DMS53 (cell line): ENCODE measurements at regions not wholly inside any gene's neighbourhood (a gene's known extent, or its start where the extent isn't known, plus 50 kb on each side); places are given as distances from the start of the nearest gene placed in this dataset.
"Not testable (repeated sequence)": the region's sequence is repeated elsewhere in the genome, so short reads cannot be mapped to it uniquely, and the experiment has no call there.

Experiments
- DNase-seq: peaks from one replicate; lab custom pipeline; 2025; lab: John Stamatoyannopoulos, UW

DNA sequence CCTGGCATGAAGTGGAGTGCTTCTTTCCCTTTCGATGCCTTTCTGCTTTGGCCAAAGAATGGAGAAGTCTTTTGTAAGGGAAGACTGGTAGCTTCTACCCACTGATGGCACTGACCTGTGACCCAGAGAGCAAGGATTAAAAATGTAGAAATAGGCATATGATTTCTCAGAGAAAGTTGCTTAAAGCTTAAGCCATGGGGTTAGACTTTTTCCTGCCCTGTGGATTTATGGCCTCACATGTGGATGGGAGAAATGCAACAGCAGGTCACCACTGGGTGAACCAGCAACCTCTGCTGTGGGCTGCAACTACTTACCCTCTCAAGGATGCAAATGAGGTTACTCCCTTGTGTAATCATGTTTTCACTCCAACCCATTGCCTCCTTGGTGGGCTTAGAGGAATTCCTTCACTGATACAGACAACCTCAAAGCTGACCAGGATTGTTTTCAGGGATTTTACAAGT, 86.7 kb upstream of the CDC42EP3 start:
- not testable (repeated sequence) for DNase-seq

DNA sequence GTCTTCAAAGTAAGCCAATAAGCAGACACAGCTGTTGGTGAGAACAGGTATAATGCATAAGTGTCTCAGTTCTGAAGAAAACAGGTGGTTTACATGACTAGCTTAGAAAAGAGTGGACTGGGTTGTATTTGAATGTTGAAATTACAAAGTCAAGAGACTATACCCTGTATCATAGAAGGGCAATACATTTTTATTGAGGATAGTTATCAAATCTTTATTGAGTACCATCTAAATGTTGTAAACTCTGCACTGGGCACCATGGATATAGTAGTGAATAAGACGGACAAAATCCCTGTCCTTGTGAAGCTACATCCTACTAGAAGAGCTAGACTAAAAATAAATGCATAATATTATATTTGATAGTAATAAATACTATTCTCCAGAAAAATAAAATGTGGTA, 88.5 kb upstream of the CDC42EP3 start:
- DNase-seq, result not testable (repeated sequence)

DNA sequence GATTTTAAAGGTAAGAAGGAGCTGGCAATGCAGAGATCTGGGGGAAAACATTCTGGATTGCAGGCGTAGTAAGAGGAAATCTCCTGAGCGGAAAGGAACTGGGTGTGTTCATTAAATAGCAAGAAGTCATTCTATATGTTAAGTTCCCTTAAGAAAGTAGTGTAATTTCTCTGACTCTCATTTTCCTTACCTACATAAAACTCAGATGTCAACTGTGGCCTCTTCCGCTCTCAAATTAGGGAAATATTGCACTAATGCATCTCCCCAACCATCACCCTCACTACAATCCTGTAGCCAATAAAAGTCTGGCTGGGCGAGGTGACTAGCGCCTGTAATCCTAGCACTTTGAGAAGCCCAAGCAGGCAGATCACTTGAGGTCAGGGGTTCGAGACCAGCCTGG, 89.0 kb upstream of the CDC42EP3 start:
- no peak for DNase-seq

DNA sequence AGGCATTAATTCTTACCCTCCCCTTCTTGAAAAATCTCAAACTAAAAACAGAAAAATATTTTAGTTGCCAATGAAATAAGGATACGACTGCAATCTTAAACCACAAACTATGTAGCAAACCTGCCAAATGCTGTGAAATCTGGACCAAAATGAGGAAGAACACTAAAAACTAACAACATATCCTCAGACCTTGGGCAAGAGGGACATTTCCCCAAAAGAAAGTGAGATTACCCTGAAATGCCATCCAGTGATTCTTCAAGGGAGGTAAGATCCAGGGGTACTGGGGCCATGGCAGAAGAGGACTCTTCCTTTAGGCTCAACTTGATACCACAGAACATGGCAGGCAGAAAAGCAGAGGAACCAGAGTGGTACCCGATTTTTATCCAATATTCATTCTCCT, 90.8 kb upstream of the CDC42EP3 start:
- DNase-seq, result not testable (repeated sequence)

DNA sequence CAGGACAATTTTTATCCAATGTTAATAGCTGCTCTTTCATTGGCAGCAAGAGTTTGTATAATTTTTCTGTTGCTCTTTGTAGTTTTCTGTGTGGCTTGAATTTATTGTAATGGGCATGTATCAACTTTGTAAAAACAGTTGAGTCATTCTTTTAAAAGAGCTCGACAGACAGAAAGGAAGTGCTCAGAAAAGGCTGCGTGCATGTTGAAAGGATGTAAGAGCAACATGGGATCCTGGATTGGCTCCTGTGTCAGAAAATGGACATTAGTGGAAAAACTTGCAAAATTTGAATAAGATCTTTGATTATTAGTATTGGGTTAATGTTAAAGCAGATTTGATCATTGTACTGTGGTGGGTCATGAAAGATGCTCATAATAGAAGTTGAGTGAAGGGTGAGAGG, 93.3 kb upstream of the CDC42EP3 start:
- DNase-seq, result no peak

DNA sequence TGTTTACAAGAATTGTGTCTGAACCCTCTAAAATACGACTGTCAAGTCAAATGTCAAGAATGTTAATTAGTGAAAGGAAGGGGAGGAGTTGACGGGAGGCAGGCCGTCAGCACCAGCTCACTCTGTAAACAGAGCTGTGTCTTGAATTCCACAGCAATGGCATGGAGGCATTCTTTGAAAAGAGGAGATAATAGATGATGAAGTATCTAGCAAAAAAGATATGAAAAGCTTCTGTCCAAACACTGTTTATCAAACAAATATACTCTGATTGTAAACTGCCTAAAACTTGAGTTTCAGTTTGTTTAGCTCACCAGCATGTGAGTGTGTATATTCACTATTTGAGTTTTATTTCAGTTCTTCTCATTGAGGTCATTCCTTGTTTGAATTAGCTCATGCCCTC, 94.7 kb upstream of the CDC42EP3 start:
- DNase-seq, result peak; percentile 27

DNA sequence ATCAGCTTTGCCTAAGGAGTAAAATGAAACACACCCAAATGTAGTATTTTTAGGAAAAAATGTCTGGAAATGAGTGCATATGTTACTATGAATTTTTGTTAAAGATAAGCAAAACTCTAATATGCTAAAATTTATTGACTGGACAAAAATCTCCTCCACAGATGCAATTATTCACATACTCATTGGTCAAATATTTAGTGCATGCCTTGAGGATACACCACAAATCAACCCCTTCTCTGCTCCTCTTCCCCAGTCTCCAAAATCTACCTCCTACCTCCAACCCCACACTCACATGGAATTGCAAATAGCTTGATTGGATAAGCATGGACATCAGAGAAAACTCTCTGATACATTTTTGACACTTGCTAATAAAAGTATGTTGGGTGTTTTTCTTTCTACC, 95.6 kb upstream of the CDC42EP3 start:
- DNase-seq, result no peak

DNA sequence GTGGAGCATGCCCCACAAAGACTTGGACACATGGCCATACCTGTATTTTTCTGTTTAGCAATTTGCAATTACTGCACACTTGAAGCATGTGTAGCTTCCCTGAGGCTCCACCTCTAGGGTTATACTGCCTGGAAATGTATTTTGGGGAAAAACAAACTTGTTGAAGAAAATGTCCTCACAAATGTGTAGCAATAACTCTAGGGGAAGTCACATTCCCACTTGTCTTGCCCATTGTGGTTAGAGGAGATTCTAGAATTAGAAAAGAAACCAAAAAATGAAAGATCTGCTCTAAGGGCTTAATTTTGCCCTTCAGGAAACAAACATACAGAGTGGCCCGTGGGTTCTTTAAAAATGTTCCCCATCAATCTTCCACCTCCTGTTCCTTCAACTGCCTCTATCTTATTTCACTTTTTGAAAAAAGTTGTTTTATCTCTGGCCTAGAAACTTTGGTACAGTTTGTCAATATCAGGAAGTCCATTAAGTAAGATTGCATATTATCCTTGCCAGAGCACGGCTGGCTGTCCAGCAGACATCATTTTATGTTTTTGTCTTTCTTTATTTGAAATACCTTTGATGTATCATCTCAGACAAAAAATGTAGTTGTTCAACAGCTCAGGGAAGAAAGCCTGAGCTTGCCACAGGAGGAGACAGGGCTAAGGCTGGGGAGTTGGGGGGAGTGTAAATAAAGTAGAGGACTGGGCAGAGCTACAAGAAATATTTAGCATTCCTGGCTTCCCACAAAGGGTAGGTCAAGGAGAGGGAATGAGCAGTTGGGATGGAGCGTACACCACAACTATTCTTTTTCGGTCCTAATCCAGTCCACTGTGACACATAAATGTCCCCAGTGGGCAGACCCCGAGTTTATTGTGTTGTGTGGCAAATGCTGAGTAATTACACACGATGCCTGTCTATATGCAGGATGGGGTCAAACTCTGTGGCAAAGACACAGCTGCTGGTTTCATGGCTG, 96.8 kb upstream of the CDC42EP3 start:
- DNase-seq, result peak; percentile 36

DNA sequence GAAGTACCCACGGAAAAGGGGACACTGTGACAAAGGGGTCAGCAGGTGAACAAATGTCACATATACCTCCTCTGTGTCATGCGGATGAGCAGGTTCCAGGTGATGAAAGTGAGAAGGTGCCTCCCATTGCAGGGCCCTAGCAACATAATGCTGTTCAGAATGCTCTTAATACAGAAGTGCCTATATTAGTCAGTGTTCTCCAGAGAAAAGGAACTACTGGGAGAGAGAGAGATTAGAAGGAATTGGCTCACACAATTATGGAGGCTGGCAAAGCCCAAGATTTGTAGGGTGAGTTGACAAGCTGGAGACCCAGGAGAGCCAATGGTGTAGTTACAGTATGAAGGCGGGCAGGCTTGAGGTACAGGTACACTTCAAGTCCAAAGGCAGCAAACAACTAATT, 98.1 kb upstream of the CDC42EP3 start:
- DNase-seq, result peak; percentile 92

DNA sequence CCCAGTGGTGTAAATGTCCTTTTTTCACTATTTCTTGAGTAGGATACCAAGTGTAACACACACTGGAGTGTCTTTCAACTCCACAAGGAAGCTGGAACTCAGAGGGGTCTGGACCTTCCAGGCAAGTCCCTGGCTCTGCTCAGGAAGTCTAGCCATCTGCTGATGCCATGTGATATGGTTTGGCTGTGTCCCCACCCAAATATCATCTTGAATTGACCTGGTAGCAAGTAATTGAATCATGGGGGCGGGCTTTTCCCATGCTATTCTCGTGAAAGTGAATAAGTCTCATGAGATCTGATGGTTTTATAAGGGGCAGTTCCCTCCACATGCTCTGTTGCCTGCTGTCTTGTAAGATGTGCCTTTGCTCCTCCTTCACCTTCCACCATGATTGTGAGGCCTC, 99.4 kb upstream of the CDC42EP3 start:
- DNase-seq, result no peak

DNA sequence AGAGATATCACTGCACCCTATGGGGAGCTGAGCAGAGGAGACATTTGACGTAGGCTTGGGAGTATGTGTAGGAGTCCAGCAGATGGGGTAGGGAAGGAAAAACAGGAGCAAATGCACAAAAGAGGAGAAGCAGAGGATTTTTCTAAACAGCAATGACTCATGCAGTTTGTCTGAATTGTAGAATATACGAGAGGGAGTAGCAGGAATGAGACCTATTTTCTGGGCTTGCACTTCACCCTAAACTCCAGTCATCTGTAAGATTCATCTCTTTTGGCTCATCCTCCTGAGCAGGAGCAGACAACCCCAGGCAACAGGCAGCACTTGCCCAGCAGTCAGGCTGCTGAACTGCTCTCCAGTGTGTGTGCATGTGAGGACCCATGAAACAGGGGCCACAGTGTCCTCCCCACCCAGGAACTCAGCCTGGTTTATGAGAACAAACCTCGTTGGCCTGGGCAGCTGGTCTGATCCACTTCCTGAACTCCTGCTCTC, 100.2 kb upstream of the CDC42EP3 start:
- DNase-seq, result peak; percentile 12

DNA sequence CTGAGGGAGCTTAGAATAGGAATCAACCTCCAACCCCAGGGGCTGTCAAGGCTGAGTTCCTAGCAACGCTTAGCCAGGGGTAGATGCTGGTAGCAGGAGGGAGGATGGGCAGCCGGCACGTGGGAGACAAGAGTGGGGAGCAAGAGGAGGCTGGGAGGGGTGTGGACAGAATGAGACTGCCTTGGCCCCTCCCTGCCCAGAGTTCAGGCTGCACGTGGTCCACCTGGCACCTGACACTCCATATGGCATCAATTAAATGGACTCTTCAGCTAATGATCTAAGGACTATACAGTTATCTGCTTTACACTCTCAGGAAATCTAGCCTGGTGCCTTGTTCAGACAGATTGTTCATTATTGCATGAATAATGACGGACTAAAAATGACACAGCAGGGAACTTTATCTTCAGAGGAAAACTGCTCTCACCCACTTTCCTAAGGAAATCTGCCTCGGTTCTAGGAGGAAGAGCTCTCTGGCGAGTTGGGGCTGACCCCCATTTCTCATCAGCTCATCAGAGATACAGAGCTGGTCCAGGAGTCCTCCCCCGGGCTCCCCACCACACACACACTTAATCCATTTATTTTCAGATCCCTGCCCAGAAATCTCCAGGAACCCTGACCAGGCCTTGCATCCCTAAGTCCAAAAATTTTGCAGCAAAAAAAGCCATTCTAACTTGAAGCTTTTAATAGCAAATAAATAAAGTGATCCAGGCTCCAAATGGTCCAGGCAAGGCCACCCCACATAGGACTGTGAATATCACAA, 102.1 kb upstream of the CDC42EP3 start:
- peak; percentile 8 for DNase-seq

DNA sequence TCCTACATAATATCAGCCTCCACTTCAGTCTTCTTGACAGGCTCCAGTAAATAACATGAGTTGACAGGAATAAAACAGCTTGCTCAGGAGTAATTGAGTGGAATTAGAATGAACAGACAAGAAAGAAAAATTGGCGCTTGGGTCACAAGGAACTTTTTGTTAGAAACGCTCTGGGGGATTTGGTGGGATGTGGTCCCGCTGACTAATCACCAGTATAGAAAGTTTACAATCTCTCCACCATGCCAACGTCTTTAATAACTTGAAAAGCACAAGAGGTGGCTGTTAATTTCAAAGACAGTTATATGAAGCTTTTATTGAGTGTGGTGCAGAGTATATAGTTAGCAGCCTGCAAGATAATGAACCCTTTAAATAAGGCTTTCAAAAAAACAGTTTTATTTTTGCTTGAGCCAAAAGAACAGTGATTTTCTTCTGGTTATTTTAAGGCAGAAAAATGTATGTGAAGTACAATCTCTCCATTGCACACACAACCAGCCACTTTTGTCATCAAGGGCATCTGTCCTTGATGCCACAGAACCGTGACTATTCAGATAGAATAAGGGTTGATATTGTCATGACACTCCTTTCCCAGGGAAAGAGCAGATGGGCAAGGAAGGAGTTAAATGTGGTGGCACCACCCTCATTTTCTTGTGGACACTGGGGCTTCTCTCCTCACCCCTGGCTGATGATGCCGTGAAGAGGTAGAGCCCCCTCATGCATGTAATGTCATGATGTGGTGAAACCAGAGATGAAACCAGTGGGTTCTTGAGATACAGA, 102.9 kb upstream of the CDC42EP3 start:
- DNase-seq, result peak; percentile 57

DNA sequence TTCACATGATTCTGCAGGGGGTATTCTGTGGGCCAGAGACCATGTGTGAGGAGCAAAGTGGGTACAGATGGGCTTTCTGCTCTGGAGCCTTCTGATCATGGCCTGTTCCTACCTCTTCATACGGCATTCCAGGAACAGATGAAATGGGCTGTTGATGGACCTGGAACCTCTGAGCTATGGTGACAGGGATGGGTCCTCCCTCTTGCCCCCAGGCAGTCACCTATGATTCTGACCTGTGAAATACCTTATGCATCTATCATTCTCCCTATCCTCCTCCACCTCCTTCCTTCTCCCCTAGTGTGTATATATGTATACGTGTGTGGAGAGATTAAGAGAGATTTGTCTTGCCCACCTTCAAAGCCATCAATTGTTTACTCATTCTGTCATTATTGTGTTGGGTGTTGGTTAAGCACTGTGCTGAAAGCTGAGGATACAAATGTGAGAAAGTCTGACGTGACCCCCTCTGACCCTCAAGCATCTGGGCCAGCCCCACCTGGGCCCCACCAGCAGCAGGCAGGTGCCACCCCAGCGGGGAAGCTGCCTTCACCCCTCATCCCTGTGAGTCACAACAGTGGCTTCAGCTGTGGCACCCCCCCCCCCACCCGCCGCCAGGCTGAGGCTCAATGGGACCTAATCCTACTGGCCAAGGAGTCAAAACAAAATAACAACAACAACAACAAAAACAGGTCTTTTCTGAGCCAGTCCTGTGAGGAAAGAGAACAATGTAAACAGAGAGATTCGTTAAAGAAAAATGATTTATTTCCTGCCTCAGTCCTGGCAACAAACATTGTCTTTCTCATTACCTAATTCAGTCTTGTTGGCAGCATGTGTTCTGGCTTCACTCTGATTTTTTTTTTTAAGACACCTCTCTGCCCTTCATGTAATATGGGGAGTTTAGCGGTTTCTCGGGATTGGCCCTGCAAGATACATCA, 103.8 kb upstream of the CDC42EP3 start:
- peak; percentile 88 for DNase-seq

DNA sequence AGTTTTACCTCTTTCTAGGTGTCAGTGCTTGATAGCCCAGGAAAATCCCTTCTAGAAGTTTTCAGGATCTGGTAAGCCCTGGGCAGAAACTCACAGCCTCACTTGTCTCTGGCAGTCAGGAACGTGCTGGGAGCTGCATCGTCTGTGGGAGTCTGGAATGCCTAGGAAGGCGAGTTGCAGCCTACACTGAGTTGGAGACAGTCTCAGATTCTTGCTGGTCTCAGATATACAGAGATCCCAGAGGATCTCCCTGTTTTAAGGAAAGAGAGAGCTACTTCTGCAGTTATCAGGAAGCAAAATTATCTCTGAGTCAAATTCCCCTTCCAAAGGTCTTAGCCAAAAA, 104.4 kb upstream of the CDC42EP3 start:
- DNase-seq, result peak; percentile 53

DNA sequence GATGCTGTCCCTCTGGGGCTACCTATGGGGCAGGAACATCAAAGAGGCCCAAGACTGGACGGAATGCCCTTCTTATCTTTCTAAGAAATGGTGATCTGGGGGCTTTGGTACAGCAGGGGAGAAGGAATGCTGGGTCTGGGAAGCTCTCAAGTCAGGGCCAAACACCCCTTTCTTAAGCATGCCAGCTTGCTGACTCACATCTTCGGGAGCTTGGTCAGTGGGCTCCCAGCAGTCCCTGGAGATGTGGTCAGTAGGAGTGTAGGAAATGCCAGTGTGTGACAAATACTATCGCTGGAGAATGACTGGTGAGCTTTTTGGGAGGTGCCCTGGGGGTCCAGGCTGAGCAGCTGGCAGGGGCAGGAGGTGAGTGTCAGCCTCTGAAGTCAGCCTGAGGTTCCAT, 105.0 kb upstream of the CDC42EP3 start:
- DNase-seq, result no peak

DNA sequence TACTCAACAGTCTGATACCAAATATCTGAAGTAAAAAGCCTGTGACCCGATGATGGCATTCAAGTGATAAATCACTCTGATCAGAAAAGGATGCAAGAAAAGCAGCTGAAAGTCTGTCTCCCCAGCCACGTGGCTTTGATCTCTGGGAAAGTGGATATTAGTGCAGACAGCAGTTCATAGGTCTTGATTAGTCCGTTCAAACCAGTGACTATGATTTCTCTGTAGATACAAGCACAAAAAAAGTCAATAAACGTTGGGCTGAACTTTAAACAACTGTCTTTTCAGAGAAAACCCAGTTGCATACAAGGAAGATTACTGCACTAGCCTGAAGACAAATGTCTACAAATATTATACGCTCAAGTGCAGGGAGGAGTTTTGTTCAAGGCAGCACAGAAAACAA, 107.7 kb upstream of the CDC42EP3 start:
- peak; percentile 16 for DNase-seq

DNA sequence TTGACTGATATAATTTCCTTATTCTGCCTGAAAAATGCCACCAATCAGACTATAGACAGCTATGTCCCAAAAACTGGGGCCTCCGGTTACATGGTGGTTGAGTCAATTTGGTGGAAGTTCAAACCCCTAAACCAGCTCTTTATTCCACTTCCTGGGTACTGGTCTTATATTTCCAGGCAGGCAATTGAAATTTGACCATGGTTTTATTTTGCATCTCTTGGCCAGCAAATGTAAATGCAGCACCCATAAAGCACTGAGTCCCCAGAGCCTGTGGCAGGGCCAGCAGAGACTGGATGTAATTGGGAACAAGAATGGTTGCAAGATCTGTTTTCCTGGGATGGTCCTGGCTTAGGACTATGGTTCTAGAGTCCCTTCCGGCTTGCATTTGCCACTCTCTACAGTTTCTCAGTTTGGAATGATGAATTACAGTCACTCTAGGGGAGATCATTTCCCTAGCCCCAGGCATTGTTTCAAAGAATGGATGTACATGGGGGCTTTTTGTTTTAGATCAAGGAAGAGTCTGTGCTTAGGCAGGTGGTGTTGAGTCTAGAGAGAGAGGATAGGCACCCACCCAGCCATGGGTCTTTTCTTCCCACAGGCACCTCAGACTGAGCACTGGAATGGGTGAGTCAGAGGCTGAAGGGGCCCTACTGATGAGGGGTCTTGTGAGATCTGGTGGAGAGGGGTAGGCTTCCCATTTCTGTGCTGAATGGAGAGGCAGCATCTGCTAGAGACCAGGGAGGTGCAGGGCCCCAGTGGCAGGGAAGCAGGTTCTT, 108.4 kb upstream of the CDC42EP3 start:
- peak; percentile 29 for DNase-seq

DNA sequence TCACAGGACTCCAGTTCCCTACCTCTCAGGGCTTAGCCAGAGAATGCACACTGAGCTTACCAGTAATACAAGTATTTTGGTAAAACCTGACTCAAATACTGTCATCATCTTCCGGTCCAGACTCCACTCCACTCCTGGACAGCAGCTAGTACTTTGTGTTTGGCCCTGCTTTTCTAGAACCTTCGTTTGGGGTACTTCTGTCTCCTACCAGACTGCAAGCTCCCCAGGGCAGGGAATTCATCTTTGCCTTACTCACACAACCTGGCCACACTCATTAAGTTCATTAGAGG, 108.9 kb upstream of the CDC42EP3 start:
- DNase-seq, result peak; percentile 60

DNA sequence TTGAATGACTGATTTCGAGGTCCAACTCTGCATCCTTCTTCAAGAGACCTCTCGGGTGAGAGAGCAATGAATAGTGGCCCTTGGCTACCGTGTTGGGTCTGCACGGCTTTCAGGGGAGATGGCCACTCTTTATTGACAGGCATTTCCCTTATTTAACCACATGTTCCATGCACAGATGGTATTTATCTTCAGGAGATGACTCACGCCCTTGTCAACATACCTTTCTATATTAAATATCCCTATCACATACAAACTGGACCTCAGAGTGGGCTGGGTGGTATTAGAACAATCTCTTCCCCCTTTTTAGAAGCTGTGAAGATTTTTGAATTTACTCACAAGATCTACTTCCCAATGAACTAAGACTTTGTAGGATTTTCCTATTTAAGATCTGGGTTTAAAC, 109.6 kb upstream of the CDC42EP3 start:
- DNase-seq, result peak; percentile 93
